Erythroblast (primary cell): ENCODE measurements at regions not wholly inside any gene's neighbourhood (a gene's known extent, or its start where the extent isn't known, plus 50 kb on each side); places are given as distances from the start of the nearest gene placed in this dataset.

Source experiments
- GATA1 ChIP-seq: IDR thresholded peaks from 2 replicates; pipeline ENCODE4 v1.6.1; 2011; ENCODE audit warnings: low read depth, mild to moderate bottlenecking, control low read depth, low read length, moderate library complexity
- POLR2A ChIP-seq: IDR thresholded peaks from 2 replicates; pipeline ENCODE4 v1.6.1; 2011; ENCODE audit warnings: mild to moderate bottlenecking, low read length

DNA sequence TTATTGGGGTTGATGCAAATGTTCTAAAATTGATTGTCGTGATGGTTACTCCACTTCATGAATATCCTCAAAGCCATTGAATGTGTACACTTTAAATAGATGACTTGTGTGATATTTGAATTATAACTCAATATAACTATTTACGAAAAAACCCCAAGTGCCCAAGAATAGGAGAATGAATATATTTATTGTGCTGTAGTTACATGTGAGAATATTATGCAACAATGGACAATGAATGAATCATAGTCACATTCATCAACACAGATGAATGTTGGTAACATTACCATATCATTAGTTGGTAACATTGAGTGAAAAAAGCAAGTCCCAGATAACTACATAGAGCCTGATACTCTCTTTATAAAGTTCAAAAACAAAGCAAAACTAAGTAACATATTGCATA is 127.8 kb upstream of the UBL3 start:
- TF ChIP-seq POLR2A (no peak), GATA1 (no peak)
